Activated naive CD4-positive, alpha-beta T cell treated with anti-CD3 and anti-CD28 coated beads, Interleukin-2, amount 10 ng/mL, durations not matched to agents 7 days and 5 days (primary cell): ENCODE measurements at regions not wholly inside any gene's neighbourhood (a gene's known extent, or its start where the extent isn't known, plus 50 kb on each side); places are given as distances from the start of the nearest gene placed in this dataset.
"Not testable (repeated sequence)": the region's sequence is repeated elsewhere in the genome, so short reads cannot be mapped to it uniquely, and the experiment has no call there.

ENCODE experiments used
- CTCF ChIA-PET: fragments of 350-600 bp; sonication (Branson Sonifier 250); formaldehyde crosslinking; loops from one replicate; lab custom pipeline; 2021; ENCODE audit warnings: antibody characterized with exemption; lab: Charles Lee
- DNase-seq: peaks from one replicate; pipeline ENCODE4 v3.0.0-alpha.2; 2020
- H3K27ac Mint-ChIP-seq: one replicate; pipeline ENCODE4 v1.8.0; 2021; ENCODE audit warnings: mild to moderate bottlenecking, moderate library complexity, mixed read lengths
- H3K27me3 Mint-ChIP-seq: one replicate; pipeline ENCODE4 v1.8.0; 2021; ENCODE audit warnings: mild to moderate bottlenecking, mixed read lengths
- H3K36me3 Mint-ChIP-seq: one replicate; pipeline ENCODE4 v1.8.0; 2021; ENCODE audit warnings: mixed read lengths
- H3K4me1 Mint-ChIP-seq: one replicate; pipeline ENCODE4 v1.8.0; 2021; ENCODE audit warnings: mixed read lengths
- H3K4me3 Mint-ChIP-seq: one replicate; pipeline ENCODE4 v1.8.0; 2021; ENCODE audit warnings: mild to moderate bottlenecking, moderate library complexity, mixed read lengths
- H3K9me3 Mint-ChIP-seq: one replicate; pipeline ENCODE4 v1.8.0; 2021; ENCODE audit warnings: mixed read lengths

- CTCF ChIA-PET = no interaction called here
- H3K27ac Mint-ChIP-seq = no peak overlapping the region
- DNase-seq = no peak
- no peaks in the 10 kb centered on the region for H3K36me3 Mint-ChIP-seq
- H3K27me3 Mint-ChIP-seq = peaks cover 11% of the 10 kb centered on the region
- H3K4me3 Mint-ChIP-seq = no peak overlapping the region
- no peaks in the 10 kb centered on the region for H3K9me3 Mint-ChIP-seq
- no peaks in the 10 kb centered on the region for H3K4me1 Mint-ChIP-seq
Measured at GRCh38 chr2:224248944-224249371, 152.9 kb downstream of the FAM124B start.

DNA sequence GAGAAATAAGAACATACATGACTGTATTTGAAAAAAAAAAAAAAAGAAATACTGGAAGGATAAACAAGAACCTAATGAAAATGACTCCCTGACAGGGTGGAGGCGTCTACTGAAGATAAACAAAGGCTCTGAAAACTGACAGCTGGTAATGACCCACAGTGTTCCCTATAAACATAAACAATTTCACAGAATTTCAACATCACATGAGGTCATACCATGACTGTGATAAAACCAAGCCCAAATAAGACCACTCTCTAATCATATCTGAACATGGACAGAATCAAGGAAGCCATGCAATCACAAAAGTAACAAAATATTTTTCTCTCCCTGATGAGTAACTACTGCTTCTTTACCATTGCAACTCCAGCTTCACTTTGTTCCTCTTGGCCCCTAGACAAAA is 159.3 kb downstream of the FAM124B start:
- H3K36me3 Mint-ChIP-seq = no peaks in the 10 kb centered on the region
- H3K4me3 Mint-ChIP-seq = no peak overlapping the region
- CTCF ChIA-PET = no interaction called here
- no peak overlapping the region for H3K27ac Mint-ChIP-seq
- no peaks in the 10 kb centered on the region for H3K27me3 Mint-ChIP-seq
- no peak for DNase-seq
- no peaks in the 10 kb centered on the region for H3K4me1 Mint-ChIP-seq
- no peaks in the 10 kb centered on the region for H3K9me3 Mint-ChIP-seq

DNA sequence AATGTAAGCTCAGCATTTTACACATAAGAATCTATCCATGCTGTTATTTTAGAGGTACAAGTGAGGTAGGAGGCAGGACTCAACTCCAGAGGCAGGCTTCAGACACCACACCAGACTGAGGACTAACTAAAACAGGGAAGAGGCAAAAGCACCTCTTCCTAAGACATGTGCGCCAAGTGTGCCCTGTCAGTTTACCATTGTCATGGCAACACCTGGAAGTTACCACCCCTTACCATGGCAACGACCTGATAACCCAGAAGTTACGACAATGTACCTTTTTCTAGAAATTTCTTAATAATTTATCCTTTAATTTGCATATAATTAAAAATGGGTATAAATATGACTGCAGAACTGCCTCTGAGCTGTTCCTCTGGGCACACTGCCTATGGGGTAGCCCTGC is 160.1 kb downstream of the FAM124B start:
- H3K27me3 Mint-ChIP-seq = no peaks in the 10 kb centered on the region
- CTCF ChIA-PET = no interaction called here
- DNase-seq = no peak
- H3K9me3 Mint-ChIP-seq = no peaks in the 10 kb centered on the region
- H3K36me3 Mint-ChIP-seq = no peaks in the 10 kb centered on the region
- no peak overlapping the region for H3K27ac Mint-ChIP-seq
- H3K4me1 Mint-ChIP-seq = no peaks in the 10 kb centered on the region
- H3K4me3 Mint-ChIP-seq = no peak overlapping the region

GRCh38 chr2:224241001-224241400 is 160.9 kb downstream of the FAM124B start:
- H3K27ac Mint-ChIP-seq = no peak overlapping the region
- H3K4me1 Mint-ChIP-seq = no peaks in the 10 kb centered on the region
- H3K9me3 Mint-ChIP-seq = no peaks in the 10 kb centered on the region
- CTCF ChIA-PET = interaction anchor here (1.1 kb wide), 1 partner anchor 247 kb away, joined by 3 read pairs; no protein-coding TSS in a partner anchor
- no peak for DNase-seq
- H3K27me3 Mint-ChIP-seq = no peaks in the 10 kb centered on the region
- no peak overlapping the region for H3K4me3 Mint-ChIP-seq
- H3K36me3 Mint-ChIP-seq = no peaks in the 10 kb centered on the region

- H3K27me3 Mint-ChIP-seq = peaks cover 26% of the 10 kb centered on the region
- DNase-seq = no peak
- no peak overlapping the region for H3K4me3 Mint-ChIP-seq
- no peaks in the 10 kb centered on the region for H3K4me1 Mint-ChIP-seq
- H3K36me3 Mint-ChIP-seq = no peaks in the 10 kb centered on the region
- CTCF ChIA-PET = interaction anchor here (1.2 kb wide), 1 partner anchor 11 kb away, joined by 4 read pairs; no protein-coding TSS in a partner anchor
- no peaks in the 10 kb centered on the region for H3K9me3 Mint-ChIP-seq
- no peak overlapping the region for H3K27ac Mint-ChIP-seq
Measured at GRCh38 chr2:224223851-224224555, 177.9 kb downstream of the FAM124B start.

DNA sequence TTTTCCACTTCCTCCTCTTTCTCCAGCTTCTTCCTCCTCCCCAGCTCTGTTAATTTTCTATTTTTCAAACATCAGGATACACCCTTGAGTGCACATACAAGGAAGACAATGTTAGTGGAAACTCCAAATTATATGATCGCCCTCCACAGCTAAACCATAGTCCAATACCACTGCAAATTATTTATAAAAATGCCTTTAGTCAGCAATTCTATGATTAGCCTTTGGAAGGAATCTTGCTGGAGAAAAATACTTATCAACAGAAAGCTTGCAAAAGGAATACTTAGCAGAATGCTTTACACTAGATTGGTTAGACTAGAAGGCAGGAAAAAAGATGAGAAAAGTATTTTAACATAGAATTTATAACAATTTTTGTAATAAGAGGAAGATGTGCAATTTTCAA is 178.9 kb downstream of the FAM124B start:
- DNase-seq = no peak
- CTCF ChIA-PET = interaction anchor here (0.6 to 1.2 kb wide), 2 partner anchors 9 to 227 kb away, joined by 3 to 4 read pairs; no protein-coding TSS in a partner anchor
- Mint-ChIP-seq H3K27ac (no peak overlapping the region), H3K9me3 (no peaks in the 10 kb centered on the region), H3K36me3 (no peaks in the 10 kb centered on the region), H3K4me1 (no peaks in the 10 kb centered on the region), H3K27me3 (peaks cover 26% of the 10 kb centered on the region), H3K4me3 (no peak overlapping the region)

- Mint-ChIP-seq H3K36me3 (no peaks in the 10 kb centered on the region), H3K9me3 (no peaks in the 10 kb centered on the region), H3K4me3 (no peak overlapping the region), H3K4me1 (no peaks in the 10 kb centered on the region), H3K27ac (no peak overlapping the region), H3K27me3 (peaks cover 26% of the 10 kb centered on the region)
- CTCF ChIA-PET = interaction anchor here (0.6 kb wide), 1 partner anchor 228 kb away, joined by 3 read pairs; no protein-coding TSS in a partner anchor
- DNase-seq = no peak
Measured at GRCh38 chr2:224222291-224222690, 179.6 kb downstream of the FAM124B start.

DNA sequence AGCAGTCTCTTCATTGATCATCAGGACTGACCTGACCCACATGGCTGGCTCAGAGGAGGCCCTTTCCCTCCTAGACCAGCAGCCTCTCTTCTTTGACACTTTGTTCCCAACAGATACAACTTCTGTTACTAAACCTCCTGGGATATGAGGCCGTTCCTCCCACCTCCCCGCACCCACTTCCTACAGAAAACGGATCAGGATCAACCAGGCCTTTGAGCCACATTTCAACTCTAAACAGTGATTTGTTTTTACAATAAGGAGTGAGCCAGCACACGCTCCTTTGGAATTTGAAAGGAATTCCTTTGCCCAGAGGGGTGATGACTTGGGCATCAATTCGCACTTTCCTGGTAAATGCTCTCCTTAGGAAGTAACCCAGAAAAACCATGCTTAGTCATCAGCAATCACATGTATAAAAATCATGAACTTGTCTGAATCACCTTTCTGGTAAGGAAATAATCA is 180.4 kb downstream of the FAM124B start:
- Mint-ChIP-seq H3K27me3 (peaks cover 22% of the 10 kb centered on the region), H3K36me3 (no peaks in the 10 kb centered on the region), H3K4me1 (no peaks in the 10 kb centered on the region), H3K4me3 (no peak overlapping the region), H3K27ac (no peak overlapping the region), H3K9me3 (no peaks in the 10 kb centered on the region)
- no peak for DNase-seq
- CTCF ChIA-PET = no interaction called here

- peaks cover 16% of the 10 kb centered on the region for H3K27me3 Mint-ChIP-seq
Measured at GRCh38 chr2:224220586-224221255, 181.2 kb downstream of the FAM124B start.

DNA sequence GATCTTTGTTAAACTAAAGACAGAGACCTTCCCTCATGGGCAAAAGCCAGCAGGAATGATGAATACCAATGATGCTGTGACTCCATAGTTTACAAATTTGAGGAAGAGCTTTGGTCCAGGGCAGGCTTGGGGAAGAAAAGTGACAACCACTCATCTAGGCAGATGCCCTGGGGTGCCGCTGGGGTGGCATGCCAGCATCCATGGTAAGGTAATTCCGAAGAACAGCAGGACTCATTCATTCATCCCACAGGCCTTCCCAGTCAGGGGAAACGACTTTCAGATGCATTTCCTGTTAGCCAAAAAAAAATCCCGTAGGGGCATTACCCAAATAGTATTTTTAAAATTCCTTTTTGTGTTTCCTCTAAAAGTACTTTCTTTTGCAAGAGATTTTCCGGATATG is 180.7 kb upstream of the SERPINE2 start:
- H3K27ac Mint-ChIP-seq = no peak overlapping the region
- no peak for DNase-seq
- no peaks in the 10 kb centered on the region for H3K36me3 Mint-ChIP-seq
- no peaks in the 10 kb centered on the region for H3K9me3 Mint-ChIP-seq
- H3K27me3 Mint-ChIP-seq = peaks cover 12% of the 10 kb centered on the region
- CTCF ChIA-PET = no interaction called here
- no peaks in the 10 kb centered on the region for H3K4me1 Mint-ChIP-seq
- H3K4me3 Mint-ChIP-seq = no peak overlapping the region

More at GRCh38 chr2:224220586-224221255, 181.2 kb downstream of the FAM124B start:
- Mint-ChIP-seq H3K36me3 (no peaks in the 10 kb centered on the region), H3K27ac (no peak overlapping the region), H3K9me3 (no peaks in the 10 kb centered on the region), H3K4me3 (no peak overlapping the region), H3K4me1 (no peaks in the 10 kb centered on the region)
- CTCF ChIA-PET = no interaction called here
- DNase-seq = no peak

- H3K36me3 Mint-ChIP-seq = no peaks in the 10 kb centered on the region
- no peak overlapping the region for H3K27ac Mint-ChIP-seq
- DNase-seq = no peak
- H3K4me3 Mint-ChIP-seq = no peak overlapping the region
- H3K27me3 Mint-ChIP-seq = peaks cover 12% of the 10 kb centered on the region
- CTCF ChIA-PET = no interaction called here
- no peaks in the 10 kb centered on the region for H3K4me1 Mint-ChIP-seq
- no peaks in the 10 kb centered on the region for H3K9me3 Mint-ChIP-seq
Measured at GRCh38 chr2:224217962-224218347, 178.9 kb upstream of the SERPINE2 start.

DNA sequence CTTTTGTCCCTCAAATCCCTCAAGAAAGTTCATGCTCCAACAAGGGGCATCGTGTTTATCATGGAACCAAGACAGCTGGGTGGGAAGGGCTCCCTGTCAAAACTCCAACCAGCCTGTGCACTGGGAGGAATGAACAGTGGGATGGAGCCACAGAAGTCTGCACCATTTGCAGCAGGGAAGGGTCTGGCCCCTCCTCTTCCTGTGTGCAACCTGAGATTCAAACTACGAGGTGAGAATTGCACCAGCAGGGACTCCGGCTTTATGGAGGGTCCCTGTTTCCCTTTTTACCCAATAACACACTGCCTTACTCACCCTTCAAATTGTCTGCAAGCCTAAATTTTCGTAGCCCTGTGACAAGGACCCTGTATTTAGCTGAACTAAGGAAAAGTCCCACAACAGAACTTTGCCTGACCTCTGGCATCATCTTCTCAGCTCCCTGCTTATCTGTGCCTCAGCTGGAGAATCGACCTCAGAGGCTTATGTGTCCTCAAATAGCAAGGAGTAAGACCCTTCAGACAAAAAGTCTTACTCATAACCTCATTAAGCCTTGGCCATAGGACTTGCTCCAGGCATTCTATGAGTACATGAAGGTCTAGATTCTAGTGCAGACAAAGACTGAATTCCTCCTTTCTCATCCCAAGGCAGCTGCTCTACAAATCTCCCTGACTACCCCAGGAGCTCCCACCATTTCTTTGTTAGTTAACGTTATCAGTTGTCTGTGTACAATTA is 178.3 kb upstream of the SERPINE2 start:
- CTCF ChIA-PET = no interaction called here
- no peak overlapping the region for H3K4me3 Mint-ChIP-seq
- no peaks in the 10 kb centered on the region for H3K36me3 Mint-ChIP-seq
- DNase-seq = no peak
- H3K27ac Mint-ChIP-seq = no peak overlapping the region
- H3K9me3 Mint-ChIP-seq = no peaks in the 10 kb centered on the region
- H3K27me3 Mint-ChIP-seq = peaks cover 8% of the 10 kb centered on the region
- H3K4me1 Mint-ChIP-seq = no peaks in the 10 kb centered on the region

DNA sequence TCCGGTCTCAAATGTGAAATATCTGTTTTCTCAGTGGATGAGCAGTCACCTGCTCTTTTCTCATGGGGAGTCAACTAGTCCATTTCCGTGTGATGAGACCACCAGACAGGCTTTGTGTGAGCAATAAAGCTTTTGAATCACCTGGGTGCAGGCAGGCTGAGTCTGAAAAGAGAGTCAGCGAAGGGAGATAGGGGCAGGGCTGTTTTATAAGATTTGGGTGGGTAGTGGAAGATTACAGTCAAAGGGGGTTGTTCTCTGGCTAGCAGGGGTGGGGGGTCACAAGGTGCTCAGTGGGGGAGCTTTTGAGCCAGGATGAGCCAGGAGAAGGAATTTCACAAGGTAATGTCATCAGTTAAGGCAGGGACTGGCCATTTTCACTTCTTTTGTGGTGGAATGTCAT is 176.5 kb upstream of the SERPINE2 start:
- H3K27me3 Mint-ChIP-seq, H3K9me3 Mint-ChIP-seq, DNase-seq, H3K36me3 Mint-ChIP-seq, H3K4me3 Mint-ChIP-seq, CTCF ChIA-PET, H3K4me1 Mint-ChIP-seq, H3K27ac Mint-ChIP-seq: not testable (repeated sequence)

DNA sequence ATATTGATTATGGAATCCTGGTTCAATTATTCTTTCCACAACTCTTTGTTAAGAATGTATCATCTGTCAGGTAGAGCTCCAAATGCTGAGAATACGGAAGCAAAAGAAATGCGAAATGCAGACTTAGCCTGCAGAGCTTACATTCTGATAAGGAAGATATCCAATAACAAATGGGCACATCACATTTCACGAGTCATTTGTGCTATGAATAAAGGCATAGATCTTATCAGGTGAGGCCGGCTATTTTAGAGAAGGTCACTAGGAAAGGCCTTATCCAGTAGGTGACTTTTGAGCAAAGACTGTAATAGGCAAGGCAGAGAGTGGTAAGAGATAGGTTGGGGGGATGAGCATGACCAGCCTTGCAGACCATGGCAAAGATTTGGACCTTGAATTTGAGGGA is 174.3 kb upstream of the SERPINE2 start:
- no peak overlapping the region for H3K27ac Mint-ChIP-seq
- CTCF ChIA-PET = interaction anchor here (1.3 to 1.5 kb wide), 2 partner anchors 10 to 71 kb away, joined by 3 to 4 read pairs; no protein-coding TSS in a partner anchor
- H3K36me3 Mint-ChIP-seq = no peaks in the 10 kb centered on the region
- no peak for DNase-seq
- H3K4me3 Mint-ChIP-seq = no peak overlapping the region
- no peaks in the 10 kb centered on the region for H3K9me3 Mint-ChIP-seq
- H3K4me1 Mint-ChIP-seq = no peaks in the 10 kb centered on the region
- no peaks in the 10 kb centered on the region for H3K27me3 Mint-ChIP-seq
